Caco-2 (cell line): ENCODE measurements at regions not wholly inside any gene's neighbourhood (a gene's known extent, or its start where the extent isn't known, plus 50 kb on each side); places are given as distances from the start of the nearest gene placed in this dataset.

Experiments
- BruUV-seq: library from RNA; stranded (reverse); fragments of 400-500 nt; replicated peaks from 2 replicates; lab custom pipeline; 2021; lab: Mats Ljungman, UMichigan
- CTCF ChIA-PET: fragments of 300-600 bp; sonication (Branson Sonifier 250); formaldehyde crosslinking; loops from one replicate; lab custom pipeline; 2022; ENCODE audit warnings: antibody characterized with exemption; lab: Charles Lee
- POLR2A ChIA-PET: fragments of 300-600 bp; sonication (Branson Sonifier 250); formaldehyde crosslinking; loops from one replicate; lab custom pipeline; 2022; ENCODE audit warnings: antibody characterized with exemption; lab: Charles Lee
- DNase-seq, 2 experiments: peaks; one replicate each; pipeline versions ENCODE4 v3.0.0 to v3.0.0-alpha.2; 2020 to 2022
- H3K27me3 ChIP-seq: replicated peaks from 2 replicates; pipeline ENCODE4 v1.6.0; 2011; ENCODE audit warnings: low read length; ENCODE audit not compliant: control insufficient read depth, insufficient read depth
- H3K36me3 ChIP-seq: 2 replicates; pipeline ENCODE4 v1.5.1; 2011; ENCODE audit warnings: low read length; ENCODE audit not compliant: control insufficient read depth, insufficient read depth
- H3K4me1 ChIP-seq: fragments of 250-450 bp; sonication (Bioruptor Pico); 2 replicates; pipeline ENCODE4 v1.5.1; 2020; ENCODE audit warnings: mild to moderate bottlenecking
- H3K4me3 ChIP-seq: 2 replicates; pipeline ENCODE4 v1.5.1; 2011; ENCODE audit warnings: low read depth, mild to moderate bottlenecking, control low read depth, low read length
- H3K9me3 ChIP-seq: fragments of 250-450 bp; sonication (Bioruptor Pico); 2 replicates; pipeline ENCODE4 v1.5.1; 2020; ENCODE audit warnings: mild to moderate bottlenecking, moderate library complexity
- H3K27ac Mint-ChIP-seq: one replicate; pipeline ENCODE4 v1.8.0; 2022; ENCODE audit warnings: mixed read lengths; ENCODE audit not compliant: unreplicated experiment
- H3K27me3 Mint-ChIP-seq: one replicate; pipeline ENCODE4 v1.8.0; 2022; ENCODE audit warnings: mixed read lengths; ENCODE audit not compliant: insufficient read depth, unreplicated experiment
- H3K36me3 Mint-ChIP-seq: one replicate; pipeline ENCODE4 v1.8.0; 2022; ENCODE audit warnings: mild to moderate bottlenecking, mixed read lengths; ENCODE audit not compliant: insufficient read depth, unreplicated experiment
- H3K4me1 Mint-ChIP-seq: one replicate; pipeline ENCODE4 v1.8.0; 2022; ENCODE audit warnings: low read depth, mixed read lengths; ENCODE audit not compliant: unreplicated experiment
- H3K4me3 Mint-ChIP-seq: one replicate; pipeline ENCODE4 v1.8.0; 2022; ENCODE audit warnings: mild to moderate bottlenecking, moderate library complexity, mixed read lengths; ENCODE audit not compliant: unreplicated experiment
- H3K9me3 Mint-ChIP-seq: one replicate; pipeline ENCODE4 v1.8.0; 2022; ENCODE audit warnings: mixed read lengths; ENCODE audit not compliant: unreplicated experiment
- CTCF ChIP-seq, 2 experiments: fragments of 200-600 bp in 1 of 2; IDR thresholded peaks; 1 replicate in 1 of 2; 2 replicates in 1 of 2; pipeline versions ENCODE4 v1.5.1 to v1.8.0; 2011 to 2022; ENCODE audit warnings: antibody characterized with exemption in 1 of 2, control low read depth in 1 of 2, inconsistent platforms in 1 of 2, low read depth in 1 of 2, low read length in 1 of 2, mild to moderate bottlenecking in 1 of 2, moderate library complexity in 1 of 2; ENCODE audit not compliant: insufficient read depth in 1 of 2, severe bottlenecking in 1 of 2, unreplicated experiment in 1 of 2
- intact Hi-C: fragments of 100-400 bp; cut with micrococcal nuclease; formaldehyde crosslinking; loops from one replicate; pipeline ENCODE4 v1.10.0; 2022; ENCODE audit not compliant: unreplicated experiment

GRCh38 chr5:52728224-52728623 lies 59.5 kb upstream of the ITGA1 start:
- H3K27me3 ChIP-seq: no peaks in the 10 kb centered on the region
- Mint-ChIP-seq H3K27me3 (no peaks in the 10 kb centered on the region), H3K4me3 (no peak overlapping the region), H3K36me3 (no peaks in the 10 kb centered on the region), H3K9me3 (peaks cover 10% of the 10 kb centered on the region), H3K4me1 (no peaks in the 10 kb centered on the region), H3K27ac (no peak overlapping the region)
- H3K4me3 ChIP-seq: no peak overlapping the region
- no peaks in the 10 kb centered on the region for H3K36me3 ChIP-seq
- DNase-seq: no peak
- ChIA-PET CTCF (no interaction called here), POLR2A (no interaction called here)
- BruUV-seq: no TSS peak
- intact Hi-C loops: no loop called here
- TF ChIP-seq CTCF (IDR thresholded peaks at IDR 0.05; ENCODE audit: insufficient read depth in 1 of 2, low read depth in 1 of 2, low read length in 1 of 2, severe bottlenecking in 1 of 2, unreplicated experiment in 1 of 2): no peak
- no peaks in the 10 kb centered on the region for H3K9me3 ChIP-seq
- H3K4me1 ChIP-seq: peaks cover 13% of the 10 kb centered on the region; the same call in 1 of the 2 replicates

- no peak overlapping the region for H3K27ac Mint-ChIP-seq
- BruUV-seq: no TSS peak
- CTCF ChIA-PET: no interaction called here
- H3K4me1 Mint-ChIP-seq: no peaks in the 10 kb centered on the region
- no peak overlapping the region for H3K4me3 Mint-ChIP-seq
- no peak for DNase-seq
- peaks cover 13% of the 10 kb centered on the region; the same call in 1 of the 2 replicates for H3K4me1 ChIP-seq
- intact Hi-C loops: no loop called here
- no peaks in the 10 kb centered on the region for H3K27me3 ChIP-seq
- POLR2A ChIA-PET: no interaction called here
- TF ChIP-seq CTCF (IDR thresholded peaks at IDR 0.05; ENCODE audit: insufficient read depth in 1 of 2, low read depth in 1 of 2, low read length in 1 of 2, severe bottlenecking in 1 of 2, unreplicated experiment in 1 of 2): no peak
- H3K36me3 Mint-ChIP-seq: no peaks in the 10 kb centered on the region
- no peaks in the 10 kb centered on the region for H3K9me3 ChIP-seq
- peaks cover 10% of the 10 kb centered on the region for H3K9me3 Mint-ChIP-seq
- H3K27me3 Mint-ChIP-seq: no peaks in the 10 kb centered on the region
- H3K4me3 ChIP-seq: no peak overlapping the region
- no peaks in the 10 kb centered on the region for H3K36me3 ChIP-seq
These were observed 59.0 kb upstream of the ITGA1 start for GRCh38 chr5:52728686-52729085.

GRCh38 chr5:52731274-52732027 lies 56.3 kb upstream of the ITGA1 start:
- CTCF ChIA-PET: no interaction called here
- no TSS peak for BruUV-seq
- H3K9me3 Mint-ChIP-seq: peaks cover 10% of the 10 kb centered on the region

More at GRCh38 chr5:52731274-52732027, 56.3 kb upstream of the ITGA1 start:
- no peak for DNase-seq
- H3K36me3 Mint-ChIP-seq: no peaks in the 10 kb centered on the region
- H3K27ac Mint-ChIP-seq: no peak overlapping the region
- Histone ChIP-seq H3K4me1 (peaks cover 10% of the 10 kb centered on the region; the same call in 1 of the 2 replicates), H3K27me3 (no peaks in the 10 kb centered on the region), H3K4me3 (no peak overlapping the region), H3K36me3 (no peaks in the 10 kb centered on the region), H3K9me3 (0 out of 2 replicates have a peak, but pooled peaks cover under 1% of the 10 kb centered on the region)
- intact Hi-C loops: no loop called here
- TF ChIP-seq CTCF (IDR thresholded peaks at IDR 0.05; ENCODE audit: insufficient read depth in 1 of 2, low read depth in 1 of 2, low read length in 1 of 2, severe bottlenecking in 1 of 2, unreplicated experiment in 1 of 2): no peak
- H3K4me3 Mint-ChIP-seq: no peak overlapping the region
- POLR2A ChIA-PET: no interaction called here
- no peaks in the 10 kb centered on the region for H3K27me3 Mint-ChIP-seq
- no peaks in the 10 kb centered on the region for H3K4me1 Mint-ChIP-seq
